ENCODE measurements at regions not wholly inside any gene's neighbourhood (a gene's known extent, or its start where the extent isn't known, plus 50 kb on each side); places are given as distances from the start of the nearest gene placed in this dataset.

DNA sequence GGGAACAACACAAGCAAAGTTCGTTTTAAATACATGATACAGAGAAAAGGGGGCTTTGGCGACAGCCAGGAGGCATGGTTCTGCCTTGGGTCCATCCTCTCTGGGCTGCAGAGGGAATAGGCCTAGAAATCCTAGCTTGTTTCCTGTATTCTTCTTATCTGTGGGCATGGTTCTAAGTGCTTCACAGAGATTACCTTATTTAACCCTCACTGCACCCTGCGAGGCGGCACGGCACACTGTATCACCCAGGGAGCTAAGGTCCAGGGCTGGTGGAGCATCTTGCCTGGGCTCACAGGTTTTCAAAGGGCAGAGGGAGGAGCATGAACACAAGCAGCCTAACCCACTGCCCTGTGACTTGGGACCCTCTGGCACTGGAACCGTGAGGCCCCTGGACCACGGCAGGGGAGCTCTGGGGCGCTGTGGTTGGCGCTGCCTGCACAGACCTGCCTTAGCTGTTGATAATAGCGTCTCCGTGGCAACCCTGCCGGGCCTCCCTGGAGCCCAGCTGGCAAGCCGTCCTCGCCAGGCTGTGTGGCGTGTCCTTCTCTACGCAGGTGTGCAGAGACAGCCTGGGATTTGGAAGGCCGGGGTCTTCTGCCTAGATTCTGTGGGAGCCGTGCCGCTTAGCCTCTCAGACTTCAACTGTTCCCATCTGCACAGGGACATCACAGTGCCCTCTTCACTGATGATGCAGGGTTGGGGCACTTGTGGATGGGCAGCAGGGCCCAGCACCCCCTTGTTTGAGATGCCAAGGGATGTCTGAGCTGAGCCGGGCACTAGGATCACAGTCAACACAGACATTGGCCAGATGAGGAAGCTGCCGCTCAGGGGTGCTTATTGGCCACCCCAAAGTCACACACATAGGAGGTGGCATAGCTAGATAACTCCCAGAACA, 154.6 kb upstream of the TLE3 start:
- Mint-ChIP-seq H3K4me3 (ENCODE audit: low read depth) (no peak overlapping the region), H3K36me3 (ENCODE audit: low read depth) (no peaks in the 10 kb centered on the region), H3K9me3 (no peaks in the 10 kb centered on the region), H3K4me1 (ENCODE audit: low read depth) (peaks cover 6% of the 10 kb centered on the region), H3K27ac (no peak overlapping the region), H3K27me3 (ENCODE audit: low read depth) (peaks cover 39% of the 10 kb centered on the region)
- DNase-seq (ENCODE audit: low spot score), result no peak
- intact Hi-C loops (cut with micrococcal nuclease), result loop anchor here (10.0 kb wide), 2 partner anchors 678 to 788 kb away; no protein-coding TSS in a partner anchor

DNA sequence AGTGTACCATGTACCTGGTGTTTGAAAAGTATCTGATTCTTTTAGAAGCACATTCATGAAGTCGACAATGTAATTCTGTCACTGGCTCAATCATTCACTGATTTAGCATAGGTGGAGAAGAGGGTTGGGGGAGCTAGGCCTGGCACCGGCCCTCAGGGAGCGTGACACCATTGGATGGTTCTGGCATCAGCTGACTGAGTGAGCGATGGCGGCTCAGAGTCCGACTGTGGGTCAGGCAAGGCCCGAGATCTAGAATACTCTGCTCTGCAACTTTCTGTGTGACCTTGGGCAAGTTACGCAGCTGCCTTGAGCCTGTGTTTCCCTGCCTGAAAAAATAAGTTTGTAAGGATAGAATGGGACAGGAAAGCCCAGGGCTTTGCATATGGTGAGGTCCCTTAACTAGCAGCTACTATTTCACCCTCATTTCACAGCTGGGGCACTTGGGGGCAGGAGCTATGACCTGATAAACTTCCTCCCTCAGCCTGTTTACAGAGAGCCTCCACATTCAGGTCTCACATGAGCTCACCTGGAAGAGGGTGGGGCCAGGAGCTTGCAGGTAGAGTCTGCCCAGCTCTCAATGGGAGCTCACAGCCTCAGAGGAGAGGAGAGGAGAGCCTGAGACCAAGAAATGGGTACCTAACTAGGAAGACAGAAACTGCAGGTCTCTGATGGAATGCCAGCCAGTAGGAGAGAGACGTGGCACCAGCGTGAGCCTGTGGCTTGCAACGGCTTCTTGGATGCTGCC, 153.7 kb upstream of the TLE3 start:
- intact Hi-C loops (cut with micrococcal nuclease), result loop anchor here (10.0 kb wide), 2 partner anchors 677 to 787 kb away; no protein-coding TSS in a partner anchor

DNA sequence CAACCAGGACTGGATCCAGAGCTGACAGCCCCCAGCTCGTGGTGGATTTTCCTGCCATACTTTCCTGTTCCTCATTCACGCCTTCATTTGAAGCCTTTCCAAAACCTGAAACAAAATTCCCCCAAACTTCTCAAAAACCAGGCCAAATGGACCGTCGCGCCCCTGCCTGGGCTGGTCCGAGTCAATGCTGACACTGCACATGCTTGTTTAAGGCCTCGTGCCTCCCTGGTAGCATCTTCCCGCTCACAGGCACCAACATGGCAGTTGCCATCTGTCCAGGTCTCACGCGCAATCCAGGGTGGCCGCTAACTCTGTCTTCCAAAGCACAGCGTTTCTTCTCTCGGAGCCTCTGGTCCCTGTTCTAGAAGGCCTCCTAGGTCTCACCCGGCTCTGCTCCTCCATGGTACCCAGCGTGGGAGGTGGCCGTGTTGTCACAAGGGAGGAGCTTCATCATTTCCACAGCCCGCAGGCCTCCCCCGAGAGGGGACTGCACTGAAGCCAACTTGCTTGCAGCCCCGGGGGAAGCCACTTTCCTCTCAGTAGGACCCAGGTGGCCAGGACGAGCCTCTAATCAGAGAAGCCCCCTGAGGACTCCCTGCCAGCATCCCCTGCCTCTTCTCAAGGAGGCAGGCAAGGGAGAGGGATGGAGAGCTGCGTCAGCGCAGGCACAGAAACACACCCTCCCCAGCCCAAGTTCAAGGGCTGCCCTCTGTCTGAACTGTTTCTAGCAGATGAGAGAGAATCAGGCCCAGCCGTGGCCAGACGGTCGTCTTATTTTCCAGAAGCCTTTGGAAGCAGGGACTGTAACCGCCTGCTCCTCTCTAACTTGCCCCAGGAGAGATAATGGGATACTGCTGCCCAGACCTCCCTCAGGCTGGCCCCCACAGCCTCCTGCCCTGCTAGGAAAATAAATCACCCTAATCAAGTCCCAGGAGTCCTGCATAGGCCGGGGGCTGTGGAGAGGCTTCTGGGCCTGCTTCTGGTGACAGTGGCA, 152.8 kb upstream of the TLE3 start:
- Mint-ChIP-seq H3K27ac (no peak overlapping the region), H3K4me1 (ENCODE audit: low read depth) (peaks cover 15% of the 10 kb centered on the region), H3K27me3 (ENCODE audit: low read depth) (peaks cover 30% of the 10 kb centered on the region), H3K9me3 (no peaks in the 10 kb centered on the region), H3K36me3 (ENCODE audit: low read depth) (no peaks in the 10 kb centered on the region), H3K4me3 (ENCODE audit: low read depth) (no peak overlapping the region)
- intact Hi-C loops (cut with micrococcal nuclease), result loop anchor here (10.0 kb wide), 2 partner anchors 676 to 786 kb away; no protein-coding TSS in a partner anchor
- no peak for DNase-seq (ENCODE audit: low spot score)

More for the DNA sequence above, 153.7 kb upstream of the TLE3 start:
- no peak overlapping the region for H3K27ac Mint-ChIP-seq
- H3K4me3 Mint-ChIP-seq (ENCODE audit: low read depth), result no peak overlapping the region
- H3K36me3 Mint-ChIP-seq (ENCODE audit: low read depth), result no peaks in the 10 kb centered on the region
- H3K9me3 Mint-ChIP-seq, result no peaks in the 10 kb centered on the region
- H3K4me1 Mint-ChIP-seq (ENCODE audit: low read depth), result peaks cover 12% of the 10 kb centered on the region
- peaks cover 37% of the 10 kb centered on the region for H3K27me3 Mint-ChIP-seq (ENCODE audit: low read depth)
- no peak for DNase-seq (ENCODE audit: low spot score)

DNA sequence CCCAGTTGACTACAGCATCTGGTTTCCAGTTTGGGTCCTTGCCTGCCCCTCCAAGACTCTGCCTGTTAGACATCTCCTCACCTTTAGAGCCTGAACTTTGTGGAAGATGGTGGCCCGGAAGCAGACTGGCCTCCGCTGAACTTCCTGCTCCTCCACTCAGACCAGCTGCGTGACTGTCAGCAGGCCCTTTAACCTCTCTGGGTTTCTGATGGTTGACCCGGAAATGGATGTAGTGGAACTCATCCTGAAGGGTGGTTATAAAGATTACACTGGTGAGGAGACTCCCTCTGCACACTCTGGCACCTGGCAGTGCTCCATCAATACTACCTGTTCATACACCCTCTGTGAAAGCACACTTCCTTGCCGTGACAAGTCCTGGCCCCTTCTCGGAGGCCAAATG, 151.9 kb upstream of the TLE3 start:
- Mint-ChIP-seq H3K27me3 (ENCODE audit: low read depth) (peaks cover 26% of the 10 kb centered on the region), H3K4me1 (ENCODE audit: low read depth) (peaks cover 16% of the 10 kb centered on the region), H3K27ac (no peak overlapping the region), H3K9me3 (no peaks in the 10 kb centered on the region), H3K36me3 (ENCODE audit: low read depth) (no peaks in the 10 kb centered on the region), H3K4me3 (ENCODE audit: low read depth) (no peak overlapping the region)
- DNase-seq (ENCODE audit: low spot score), result no peak
- intact Hi-C loops (cut with micrococcal nuclease), result loop anchor here (10.0 kb wide), 2 partner anchors 675 to 785 kb away; no protein-coding TSS in a partner anchor

DNA sequence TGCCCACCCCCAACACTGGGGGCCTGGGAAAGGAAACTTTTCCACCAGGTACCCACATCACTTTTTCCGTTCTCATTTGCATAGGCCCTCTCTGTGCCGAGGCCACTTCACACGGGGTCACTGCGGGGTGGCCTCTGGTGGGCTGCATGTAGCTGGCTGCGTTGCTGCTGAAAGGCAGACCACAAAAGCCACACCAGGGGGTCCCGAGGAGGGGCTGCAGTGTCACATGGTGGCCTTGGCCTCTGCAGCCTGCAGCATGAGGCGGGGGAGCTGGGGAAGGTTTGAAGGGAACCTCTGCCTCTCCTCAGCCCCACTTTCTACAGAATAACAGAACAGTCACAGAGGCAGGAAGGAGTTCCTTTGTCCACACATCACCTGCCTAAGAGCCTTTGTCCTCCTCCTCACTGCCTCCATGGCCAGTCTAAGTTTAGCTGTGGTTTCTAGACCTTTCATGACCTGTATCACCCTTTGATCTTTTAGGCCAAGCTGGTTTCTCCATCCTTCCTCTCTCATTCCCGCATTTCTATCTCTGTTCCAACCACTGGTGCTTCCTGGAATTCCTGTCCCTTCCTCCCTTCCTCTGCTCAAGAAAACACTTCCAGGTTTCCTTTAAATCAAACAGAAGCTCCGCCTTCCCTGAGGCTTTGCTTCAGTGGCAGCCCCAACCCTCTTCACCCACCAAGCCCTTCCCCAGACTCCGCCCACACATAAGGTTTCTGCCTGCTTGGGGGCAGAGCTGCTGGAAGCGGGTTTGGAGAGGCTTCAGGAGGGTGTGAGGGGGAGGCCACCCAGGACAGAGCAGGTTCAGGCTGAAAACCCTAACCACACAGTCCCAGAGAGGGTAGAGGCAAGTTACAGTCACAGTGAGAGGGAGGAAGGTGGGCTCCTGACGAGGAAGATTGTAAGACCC, 150.7 kb upstream of the TLE3 start:
- H3K36me3 Mint-ChIP-seq (ENCODE audit: low read depth), result no peaks in the 10 kb centered on the region
- H3K27ac Mint-ChIP-seq, result no peak overlapping the region
- DNase-seq (ENCODE audit: low spot score), result no peak
- intact Hi-C loops (cut with micrococcal nuclease), result no loop called here
- peaks cover 16% of the 10 kb centered on the region for H3K4me1 Mint-ChIP-seq (ENCODE audit: low read depth)
- H3K9me3 Mint-ChIP-seq, result no peaks in the 10 kb centered on the region
- H3K4me3 Mint-ChIP-seq (ENCODE audit: low read depth), result no peak overlapping the region
- peaks cover 21% of the 10 kb centered on the region for H3K27me3 Mint-ChIP-seq (ENCODE audit: low read depth)

DNA sequence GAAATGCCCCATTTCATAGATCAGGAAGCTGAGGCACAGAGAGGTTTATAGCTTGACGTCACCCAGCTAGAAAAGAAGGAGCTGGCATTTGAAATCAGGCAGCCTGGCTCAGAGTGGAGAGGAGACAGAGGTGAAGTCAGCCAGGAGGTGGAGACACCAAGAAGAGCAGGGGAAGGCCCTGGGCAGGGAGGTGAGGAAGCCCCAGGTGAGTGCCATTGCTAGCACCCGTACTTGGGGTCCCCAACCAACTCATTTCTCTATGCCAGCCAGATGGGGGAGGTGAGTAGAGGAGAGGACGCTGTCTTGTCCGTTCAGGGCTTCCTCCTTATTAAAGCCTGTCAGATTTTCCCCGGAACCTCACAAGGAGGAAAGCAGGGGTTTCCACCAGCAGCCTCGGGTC, 149.6 kb upstream of the TLE3 start:
- Mint-ChIP-seq H3K9me3 (no peaks in the 10 kb centered on the region), H3K27ac (no peak overlapping the region)
- no peak for DNase-seq (ENCODE audit: low spot score)

DNA sequence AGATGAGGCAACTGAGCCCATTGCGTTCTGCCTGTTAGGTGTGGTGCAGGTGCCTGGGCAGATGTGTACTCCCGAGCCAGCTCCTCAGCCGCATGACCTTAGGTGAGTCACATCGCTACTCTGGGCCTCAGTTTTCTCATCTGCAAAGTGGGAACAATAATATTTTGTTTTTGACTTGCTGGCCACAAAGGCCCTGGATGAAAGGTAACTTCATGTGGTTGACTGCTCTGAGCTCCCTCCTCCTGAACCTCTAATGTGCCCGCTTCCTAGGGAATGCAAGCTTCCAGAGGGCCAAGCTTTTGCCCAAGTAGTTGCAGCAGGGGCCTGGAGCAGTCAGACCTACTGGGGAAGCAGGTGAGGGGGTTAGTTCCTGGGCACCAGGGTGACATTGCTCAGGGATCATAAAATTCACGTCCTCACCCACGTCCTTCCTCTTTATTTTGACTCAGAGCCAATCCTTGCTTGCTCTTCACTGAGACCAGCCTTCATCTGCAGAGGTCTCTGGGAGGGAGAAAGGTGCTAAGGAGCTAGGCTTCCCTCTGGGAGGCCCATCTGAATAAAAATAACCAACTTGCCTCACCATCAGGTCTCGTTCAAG, 149.0 kb upstream of the TLE3 start:
- Mint-ChIP-seq H3K4me3 (ENCODE audit: low read depth) (no peak overlapping the region), H3K36me3 (ENCODE audit: low read depth) (no peaks in the 10 kb centered on the region), H3K27ac (no peak overlapping the region), H3K9me3 (no peaks in the 10 kb centered on the region), H3K27me3 (ENCODE audit: low read depth) (peaks cover 12% of the 10 kb centered on the region), H3K4me1 (ENCODE audit: low read depth) (peaks cover 24% of the 10 kb centered on the region)
- no peak for DNase-seq (ENCODE audit: low spot score)
- intact Hi-C loops (cut with micrococcal nuclease), result no loop called here

More for the DNA sequence above, 149.6 kb upstream of the TLE3 start:
- no peak overlapping the region for H3K4me3 Mint-ChIP-seq (ENCODE audit: low read depth)
- peaks cover 24% of the 10 kb centered on the region for H3K4me1 Mint-ChIP-seq (ENCODE audit: low read depth)
- intact Hi-C loops (cut with micrococcal nuclease), result no loop called here
- peaks cover 13% of the 10 kb centered on the region for H3K27me3 Mint-ChIP-seq (ENCODE audit: low read depth)
- H3K36me3 Mint-ChIP-seq (ENCODE audit: low read depth), result no peaks in the 10 kb centered on the region

DNA sequence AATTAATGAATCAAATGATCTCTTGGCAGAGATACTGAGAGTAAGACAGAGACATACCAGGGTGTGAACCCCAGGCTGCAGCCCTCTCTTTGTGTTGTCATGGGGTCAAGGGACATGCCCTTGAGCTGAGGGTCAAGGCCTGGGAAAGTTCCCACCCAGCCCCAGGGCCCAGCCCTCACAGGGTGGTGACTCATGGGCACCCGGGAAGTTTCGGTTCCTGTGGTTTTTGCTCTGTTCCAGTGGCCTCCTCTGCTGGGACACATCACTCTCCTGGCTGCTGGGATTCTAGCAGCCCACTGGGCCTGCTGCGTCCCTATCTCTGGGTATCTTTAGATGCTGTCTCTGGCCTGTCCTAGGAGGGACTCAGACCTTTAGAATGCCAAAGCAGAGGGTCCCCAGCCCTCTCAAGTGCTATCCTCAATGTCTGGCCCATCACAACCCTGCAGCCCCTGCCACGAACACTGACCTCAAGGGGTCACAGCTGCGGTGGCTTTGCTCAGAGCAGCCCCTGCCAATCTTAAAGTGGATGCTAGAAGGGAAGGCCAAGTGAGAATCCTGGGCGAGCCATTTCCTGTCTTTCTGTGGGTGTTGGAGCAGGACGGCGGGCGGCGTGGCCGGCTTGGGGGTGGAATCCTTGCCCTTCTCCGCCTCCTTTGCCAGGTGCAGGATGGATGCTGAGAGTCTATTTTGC, 148.4 kb upstream of the TLE3 start:
- intact Hi-C loops (cut with micrococcal nuclease), result no loop called here
- H3K4me1 Mint-ChIP-seq (ENCODE audit: low read depth), result peaks cover 24% of the 10 kb centered on the region
- no peak overlapping the region for H3K27ac Mint-ChIP-seq
- H3K9me3 Mint-ChIP-seq, result no peaks in the 10 kb centered on the region
- H3K4me3 Mint-ChIP-seq (ENCODE audit: low read depth), result no peak overlapping the region
- DNase-seq (ENCODE audit: low spot score), result no peak
- H3K27me3 Mint-ChIP-seq (ENCODE audit: low read depth), result peaks cover 16% of the 10 kb centered on the region
- no peaks in the 10 kb centered on the region for H3K36me3 Mint-ChIP-seq (ENCODE audit: low read depth)

DNA sequence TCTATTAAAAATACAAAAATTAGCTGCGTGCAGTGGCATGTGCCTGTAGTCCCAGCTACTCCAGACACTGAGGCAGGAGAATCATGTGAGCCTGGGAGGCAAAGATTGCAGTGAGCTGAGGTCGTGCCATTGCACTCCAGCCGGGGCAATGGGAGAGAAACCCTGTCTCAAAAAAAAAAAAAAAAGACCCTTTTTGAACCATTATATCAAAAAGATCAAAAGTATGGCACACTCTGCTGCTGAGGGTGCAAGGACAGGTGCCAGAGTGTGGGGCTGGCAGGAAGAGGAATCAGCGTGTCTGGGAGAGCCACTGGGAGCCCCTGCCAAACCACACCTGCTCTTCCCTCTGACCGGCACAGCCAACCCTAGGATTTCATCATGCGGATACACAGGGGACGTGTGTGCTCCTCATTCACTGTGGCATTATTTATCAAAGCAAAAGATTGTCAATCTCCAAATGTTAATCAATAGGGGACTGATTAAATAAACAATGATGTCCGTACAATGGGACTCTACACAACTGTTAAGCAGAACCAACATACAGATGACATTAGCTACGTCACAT, 147.3 kb upstream of the TLE3 start:
- H3K36me3 Mint-ChIP-seq (ENCODE audit: low read depth), result no peaks in the 10 kb centered on the region
- no peak overlapping the region for H3K27ac Mint-ChIP-seq
- H3K4me1 Mint-ChIP-seq (ENCODE audit: low read depth), result peaks cover 25% of the 10 kb centered on the region
- peaks cover 23% of the 10 kb centered on the region for H3K27me3 Mint-ChIP-seq (ENCODE audit: low read depth)
- intact Hi-C loops (cut with micrococcal nuclease), result no loop called here
- no peak overlapping the region for H3K4me3 Mint-ChIP-seq (ENCODE audit: low read depth)
- H3K9me3 Mint-ChIP-seq, result no peaks in the 10 kb centered on the region
- DNase-seq (ENCODE audit: low spot score), result no peak

DNA sequence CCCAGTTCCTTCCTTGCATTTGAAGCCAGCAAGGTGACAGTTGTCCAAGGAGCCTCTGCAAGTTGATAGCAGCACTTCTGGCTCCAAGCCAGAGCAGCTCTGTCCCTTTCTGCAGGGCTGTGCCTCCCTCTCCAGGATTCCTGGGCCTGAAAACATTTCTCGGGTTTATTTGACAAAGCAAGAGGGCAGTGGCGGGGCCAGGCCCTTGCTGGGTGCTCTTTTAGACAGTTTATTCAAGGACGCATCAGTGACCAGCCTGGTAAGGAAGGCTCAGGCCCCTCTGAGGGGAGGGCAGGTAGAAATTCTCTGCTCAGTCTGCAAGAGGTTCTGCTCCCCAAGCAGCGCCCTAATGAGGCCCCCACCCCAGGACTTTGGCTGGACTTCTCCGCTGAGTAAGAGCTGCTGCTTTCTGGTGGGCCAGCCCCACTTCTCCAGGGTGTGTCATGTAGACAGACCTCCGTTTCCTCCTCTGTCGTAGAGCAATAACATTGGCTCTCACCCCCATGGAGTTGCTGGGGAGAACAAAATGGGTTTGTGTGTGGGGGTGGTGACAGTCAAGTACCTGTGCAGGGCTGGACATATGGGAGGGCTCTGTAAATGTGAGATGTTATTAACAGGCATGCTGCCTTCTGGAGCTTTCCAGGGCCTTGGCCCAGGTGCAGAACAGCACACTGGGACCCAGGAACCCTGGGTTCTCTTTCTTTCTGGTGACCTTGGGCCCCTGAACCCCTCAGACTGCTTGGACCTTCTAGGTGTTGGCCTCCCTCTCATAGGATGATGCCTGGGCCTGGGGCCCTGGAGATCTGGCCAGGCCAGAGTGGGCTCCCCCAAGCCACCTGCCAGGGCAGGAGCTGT, 146.2 kb upstream of the TLE3 start:
- Mint-ChIP-seq H3K27ac (no peak overlapping the region), H3K36me3 (ENCODE audit: low read depth) (no peaks in the 10 kb centered on the region), H3K4me3 (ENCODE audit: low read depth) (no peak overlapping the region), H3K9me3 (no peaks in the 10 kb centered on the region), H3K27me3 (ENCODE audit: low read depth) (peaks cover 24% of the 10 kb centered on the region), H3K4me1 (ENCODE audit: low read depth) (peaks cover 25% of the 10 kb centered on the region)
- DNase-seq (ENCODE audit: low spot score), result no peak
- intact Hi-C loops (cut with micrococcal nuclease), result no loop called here

All from activated T-helper 2 cell treated with anti-CD3 and anti-CD28 coated beads, Interferon-gamma antibody, Interleukin-2, Interleukin-4, amounts not matched to agents 10 μg/mL and 5 μg/mL and 100 μg/mL, durations not matched to agents 14 hours and 24 hours and 36 hours (primary cell).